A673 (cell line): ENCODE measurements at regions not wholly inside any gene's neighbourhood (a gene's known extent, or its start where the extent isn't known, plus 50 kb on each side); places are given as distances from the start of the nearest gene placed in this dataset.

ENCODE experiments used
- BruUV-seq: library from RNA; stranded (reverse); fragments of 400-500 nt; replicated peaks from 2 replicates; lab custom pipeline; 2021; lab: Mats Ljungman, UMichigan
- CTCF ChIA-PET: fragments of 300-600 bp; sonication (Branson Sonifier 250); formaldehyde crosslinking; loops from one replicate; lab custom pipeline; 2022; ENCODE audit warnings: antibody characterized with exemption; lab: Charles Lee
- POLR2A ChIA-PET: fragments of 300-600 bp; sonication (Branson Sonifier 250); formaldehyde crosslinking; loops from one replicate; lab custom pipeline; 2022; ENCODE audit warnings: antibody characterized with exemption; ENCODE audit not compliant: low non-redundant PET; lab: Charles Lee
- DNase-seq: peaks from one replicate; pipeline ENCODE4 v3.0.0-alpha.2; 2015; ENCODE audit warnings: low spot score
- H3K27ac ChIP-seq: fragments of 200-600 bp; sonication (generic); 2 replicates; pipeline ENCODE4 v1.5.1; 2016; ENCODE audit warnings: mixed run types, low read depth, mild to moderate bottlenecking, mixed read lengths, antibody characterized with exemption, low read length; ENCODE audit not compliant: poor library complexity, severe bottlenecking
- H3K27me3 ChIP-seq: fragments of 200-600 bp; sonication (generic); replicated peaks from 2 replicates; pipeline ENCODE4 v1.6.1; 2017; ENCODE audit warnings: mixed run types, low read depth, mild to moderate bottlenecking, mixed read lengths, antibody characterized with exemption, low read length; ENCODE audit not compliant: insufficient read depth, poor library complexity
- H3K36me3 ChIP-seq: fragments of 200-600 bp; sonication (generic); 2 replicates; pipeline ENCODE4 v1.6.1; 2016; ENCODE audit warnings: mixed run types, mild to moderate bottlenecking, mixed read lengths, antibody characterized with exemption, low read length; ENCODE audit not compliant: insufficient read depth, poor library complexity, severe bottlenecking
- H3K4me1 ChIP-seq: fragments of 200-600 bp; sonication (generic); 2 replicates; pipeline ENCODE4 v1.6.1; 2017; ENCODE audit warnings: mixed run types, mild to moderate bottlenecking, mixed read lengths, antibody characterized with exemption, low read length; ENCODE audit not compliant: insufficient read depth, poor library complexity, severe bottlenecking
- H3K4me3 ChIP-seq: fragments of 200-600 bp; sonication (generic); 2 replicates; pipeline ENCODE4 v1.5.1; 2016; ENCODE audit warnings: low read depth, mixed run types, mild to moderate bottlenecking, mixed read lengths, low read length; ENCODE audit not compliant: poor library complexity, severe bottlenecking
- H3K9me3 ChIP-seq: fragments of 200-600 bp; sonication (generic); 2 replicates; pipeline ENCODE4 v1.6.1; 2016; ENCODE audit warnings: mixed run types, low read depth, mild to moderate bottlenecking, mixed read lengths, antibody characterized with exemption, low read length; ENCODE audit not compliant: poor library complexity, severe bottlenecking
- CTCF ChIP-seq: fragments of 300-800, 200-600 bp; sonication (generic); conservative IDR thresholded peaks from 2 replicates; pipeline ENCODE4 v1.5.1; 2017; ENCODE audit warnings: low read depth, mild to moderate bottlenecking, antibody characterized with exemption, low read length, moderate library complexity, mixed read lengths
- EZH2 ChIP-seq: fragments of 200-600 bp; sonication (generic); IDR thresholded peaks from 2 replicates; pipeline ENCODE4 v1.6.1; 2017; ENCODE audit warnings: borderline replicate concordance, low read depth, mild to moderate bottlenecking, mixed read lengths, antibody characterized with exemption, low read length; ENCODE audit not compliant: poor library complexity, severe bottlenecking
- intact Hi-C: fragments of 100-400 bp; cut with micrococcal nuclease; formaldehyde crosslinking; loops from one replicate; pipeline ENCODE4 v1.10.0; 2022; ENCODE audit not compliant: unreplicated experiment

GRCh38 chr2:122075381-122075780 lies 319.9 kb downstream of the TSN start:
- intact Hi-C loops, result no loop called here
- no peaks in the 10 kb centered on the region for H3K9me3 ChIP-seq
- ChIA-PET POLR2A (no interaction called here), CTCF (no interaction called here)
- no peaks in the 10 kb centered on the region for H3K27me3 ChIP-seq
- DNase-seq, result no peak
- no peak for TF ChIP-seq EZH2
- TF ChIP-seq CTCF, result no peak
- no peaks in the 10 kb centered on the region for H3K4me1 ChIP-seq
- H3K27ac ChIP-seq, result no peak overlapping the region
- no peak overlapping the region for H3K4me3 ChIP-seq
- BruUV-seq, result no TSS peak
- H3K36me3 ChIP-seq, result no peaks in the 10 kb centered on the region

- H3K9me3 ChIP-seq, result no peaks in the 10 kb centered on the region
- TF ChIP-seq EZH2 (no peak), CTCF (no peak)
- no peaks in the 10 kb centered on the region for H3K27me3 ChIP-seq
- no peak overlapping the region for H3K27ac ChIP-seq
- no TSS peak for BruUV-seq
- ChIA-PET POLR2A (no interaction called here), CTCF (no interaction called here)
- intact Hi-C loops, result no loop called here
- DNase-seq, result no peak
- H3K36me3 ChIP-seq, result no peaks in the 10 kb centered on the region
- peaks cover 8% of the 10 kb centered on the region for H3K4me1 ChIP-seq
- H3K4me3 ChIP-seq, result no peak overlapping the region
These were observed 321.7 kb downstream of the TSN start for GRCh38 chr2:122077114-122077513.

GRCh38 chr2:122077771-122078170 lies 322.3 kb downstream of the TSN start:
- intact Hi-C loops, result no loop called here
- no TSS peak for BruUV-seq
- Histone ChIP-seq H3K4me1 (peaks cover 8% of the 10 kb centered on the region), H3K36me3 (no peaks in the 10 kb centered on the region), H3K27me3 (no peaks in the 10 kb centered on the region), H3K4me3 (no peak overlapping the region), H3K9me3 (no peaks in the 10 kb centered on the region), H3K27ac (no peak overlapping the region)
- peak; percentile 21 for DNase-seq
- TF ChIP-seq EZH2 (no peak), CTCF (no peak)
- ChIA-PET POLR2A (no interaction called here), CTCF (no interaction called here)
